Forelimb muscle (tissue), 1 donor: ENCODE measurements at regions not wholly inside any gene's neighbourhood (a gene's known extent, or its start where the extent isn't known, plus 50 kb on each side); places are given as distances from the start of the nearest gene placed in this dataset.
A peak's percentile ranks its signal among the peaks of the same experiment; 100 is the strongest.

Source experiments
- DNase-seq: peaks from one replicate; pipeline ENCODE4 v3.0.0-alpha.2; 2013; ENCODE audit warnings: low read depth

- DNase-seq: no peak
Measured at GRCh38 chr2:219951099-219951498, 323.7 kb downstream of the SLC4A3 start.

DNA sequence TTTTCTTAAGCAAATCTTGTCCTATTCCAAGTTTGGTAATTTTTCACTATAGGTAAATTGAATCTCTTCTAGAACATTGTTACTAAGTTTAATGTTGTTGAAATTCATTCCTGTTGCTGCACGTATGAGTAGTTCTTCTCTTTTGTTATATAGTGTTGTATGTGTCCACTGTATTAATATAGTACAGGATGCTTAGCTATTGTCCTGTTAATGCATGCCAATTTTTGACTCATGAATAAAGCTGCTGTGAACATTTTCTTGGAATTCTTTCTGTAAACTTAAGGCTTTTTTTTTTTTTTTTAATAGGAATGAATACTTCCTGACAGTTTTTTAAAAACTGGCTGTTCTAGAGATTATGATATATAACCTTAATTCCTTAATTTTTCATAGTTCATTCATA is 326.9 kb downstream of the SLC4A3 start:
- DNase-seq: peak; percentile 5

DNA sequence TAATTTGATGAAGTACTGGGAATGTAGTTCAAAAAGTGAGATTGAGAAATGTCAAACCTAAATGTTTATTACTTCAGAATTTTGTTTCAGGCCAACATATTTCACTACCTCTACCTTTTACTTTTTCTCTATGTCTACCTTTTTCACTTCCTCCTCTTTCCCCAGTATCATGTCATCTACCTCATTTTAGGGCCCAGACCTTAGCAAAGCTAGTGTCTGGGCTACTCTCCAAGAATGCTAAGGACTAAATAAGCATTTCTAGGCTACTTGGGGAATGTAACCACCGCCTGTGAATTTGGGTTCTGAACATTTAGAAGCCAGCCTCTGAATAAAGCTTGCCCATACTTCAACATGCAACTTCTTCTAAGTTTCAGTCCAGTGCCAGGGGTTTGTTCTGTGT is 330.4 kb downstream of the SLC4A3 start:
- DNase-seq: no peak

- DNase-seq: no peak
Measured at GRCh38 chr2:219958941-219959340, 331.5 kb downstream of the SLC4A3 start.

- no peak for DNase-seq
Measured at GRCh38 chr2:219959471-219959870, 332.0 kb downstream of the SLC4A3 start.

GRCh38 chr2:219961947-219962498 is 334.6 kb downstream of the SLC4A3 start:
- DNase-seq: no peak

DNA sequence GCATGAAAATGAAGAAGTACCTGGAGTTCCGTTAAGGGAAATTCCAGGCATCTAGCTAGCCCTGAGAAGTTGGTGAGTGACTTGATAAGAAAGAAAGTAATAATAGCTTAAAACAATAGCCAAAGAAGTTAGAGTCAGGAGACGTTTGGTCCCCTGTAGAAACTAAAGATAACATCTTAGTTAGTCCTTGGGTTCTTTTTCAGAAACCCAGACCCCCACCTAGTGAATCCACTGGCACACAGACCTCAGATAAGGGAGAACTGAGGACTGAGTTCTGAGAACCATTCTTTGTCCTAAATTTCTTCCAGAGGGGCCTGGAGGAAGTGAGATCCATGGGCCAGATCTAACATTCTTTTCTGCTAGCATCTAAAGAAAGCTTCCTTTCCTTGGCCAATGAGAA is 335.4 kb downstream of the SLC4A3 start:
- no peak for DNase-seq

DNA sequence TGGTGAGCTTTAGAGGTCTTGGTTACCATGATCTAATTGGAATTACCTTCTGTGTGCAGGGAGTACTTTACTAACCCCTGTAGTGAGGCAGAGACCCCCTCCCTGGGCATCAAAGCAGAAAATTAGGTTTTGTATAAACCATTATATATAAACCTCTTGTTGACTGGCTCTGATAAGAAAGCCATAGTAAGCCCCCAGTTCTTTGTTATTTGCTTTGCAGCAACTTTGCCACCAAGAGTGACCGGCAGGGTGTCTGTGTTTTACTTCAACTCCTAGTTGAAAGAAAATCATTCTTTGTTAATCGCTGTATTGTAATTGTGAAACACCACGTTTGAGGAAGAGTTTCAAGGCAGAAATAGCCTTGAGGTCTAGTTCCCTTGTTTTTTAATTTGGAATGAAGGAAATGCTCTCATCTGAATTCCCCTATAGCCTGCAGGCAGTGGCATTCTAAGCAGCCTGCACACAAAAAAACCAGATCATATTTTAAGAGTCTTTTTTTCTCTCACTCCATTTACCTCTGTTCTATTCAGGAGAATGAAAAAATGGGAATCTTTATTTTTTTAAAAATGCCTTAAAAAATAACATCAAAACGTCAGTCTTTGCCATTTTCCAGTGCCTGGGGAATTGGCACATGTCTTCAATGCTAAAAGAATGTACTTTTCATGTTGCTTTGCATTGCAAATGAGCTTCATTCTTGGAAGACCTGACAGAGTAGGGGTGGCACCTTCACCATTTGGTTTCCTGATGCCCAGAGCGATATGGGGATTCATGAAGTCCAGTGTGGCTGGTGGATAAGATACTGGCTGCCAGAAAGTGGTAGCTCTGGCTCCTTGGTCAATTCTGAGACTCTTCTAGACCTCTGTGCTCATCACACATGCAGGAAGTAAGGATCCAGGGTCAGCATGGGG is 338.1 kb downstream of the SLC4A3 start:
- no peak for DNase-seq

GRCh38 chr2:219967247-219968245 is 340.1 kb downstream of the SLC4A3 start:
- DNase-seq: peak; percentile 16

DNA sequence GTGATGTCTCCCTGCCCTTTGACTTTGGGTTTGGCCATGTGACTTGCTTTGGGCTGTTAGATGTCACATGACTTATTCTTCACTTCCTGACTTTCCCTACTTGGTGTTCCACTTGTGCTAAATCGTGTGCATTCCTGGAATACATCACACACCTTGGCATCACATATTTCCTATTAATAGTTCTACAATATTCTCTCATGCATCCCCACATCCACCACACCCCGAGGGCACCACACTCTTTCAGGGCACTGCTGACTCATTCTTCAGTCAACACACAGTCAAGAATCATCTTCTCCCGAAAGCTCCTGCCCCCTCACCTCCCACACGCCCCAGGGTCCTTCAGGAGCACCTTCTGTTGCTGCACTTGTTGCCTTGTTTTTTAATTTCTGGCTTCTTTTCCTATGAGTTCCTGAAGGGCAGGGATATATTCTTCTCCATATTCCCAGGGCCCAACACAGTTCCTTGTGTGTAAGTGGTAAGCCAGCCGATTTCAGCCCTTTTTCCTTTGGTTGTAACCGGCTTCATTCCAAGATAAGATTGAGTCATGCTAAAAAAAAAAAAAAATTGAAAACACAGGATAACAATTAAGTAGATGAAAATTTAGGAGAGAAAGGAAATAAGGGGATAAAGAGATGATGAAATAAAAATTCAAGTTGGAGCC is 341.4 kb downstream of the SLC4A3 start:
- DNase-seq: no peak

GRCh38 chr2:219969508-219969907 is 342.1 kb downstream of the SLC4A3 start:
- no peak for DNase-seq

DNA sequence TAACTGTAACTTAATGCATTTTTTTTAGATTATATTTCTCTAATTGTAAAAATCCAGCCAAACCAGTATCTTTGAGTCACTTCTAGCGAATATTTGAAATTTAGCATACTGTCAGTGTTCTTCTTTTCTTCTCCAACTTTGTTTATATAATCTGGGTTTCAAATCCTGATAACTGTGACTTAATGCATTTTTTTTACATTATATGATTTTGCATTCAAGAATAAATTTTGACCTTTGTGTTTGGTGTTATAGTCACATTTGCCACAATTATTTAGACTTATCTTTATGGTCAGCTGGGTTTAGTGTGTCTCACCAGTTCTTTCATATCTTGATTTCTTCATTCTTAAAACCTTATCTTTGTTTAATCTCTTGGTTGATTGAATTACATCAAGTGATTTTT is 345.7 kb downstream of the SLC4A3 start:
- DNase-seq: no peak

- DNase-seq: no peak
Measured at GRCh38 chr2:219976871-219977270, 349.4 kb downstream of the SLC4A3 start.

- no peak for DNase-seq
Measured at GRCh38 chr2:219980638-219981037, 353.2 kb downstream of the SLC4A3 start.

- DNase-seq: no peak
Measured at GRCh38 chr2:219983836-219984235, 356.4 kb downstream of the SLC4A3 start.

DNA sequence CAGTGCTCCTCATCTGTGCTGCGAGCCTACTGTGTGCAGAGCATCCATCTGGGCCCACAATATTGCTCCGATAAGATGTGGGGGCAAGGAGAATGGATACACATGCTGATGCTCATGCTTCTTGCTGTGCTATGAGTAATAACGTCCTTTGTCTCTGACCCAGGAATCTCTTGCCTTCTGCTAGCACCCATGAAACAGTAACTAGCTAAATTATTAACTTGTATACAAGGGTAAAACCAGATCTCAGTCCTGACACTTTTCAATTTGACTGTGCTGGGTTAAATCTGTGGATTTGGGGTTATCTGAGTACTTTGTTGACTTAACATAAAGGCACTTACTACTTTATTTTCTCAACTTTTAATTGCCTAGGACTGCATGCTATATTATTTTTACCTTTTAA is 357.6 kb downstream of the SLC4A3 start:
- no peak for DNase-seq

- no peak for DNase-seq
Measured at GRCh38 chr2:219987830-219988229, 360.4 kb downstream of the SLC4A3 start.

GRCh38 chr2:219989744-219990143 is 362.3 kb downstream of the SLC4A3 start:
- no peak for DNase-seq

GRCh38 chr2:219991116-219991515 is 363.7 kb downstream of the SLC4A3 start:
- no peak for DNase-seq

GRCh38 chr2:219995399-219995798 is 368.0 kb downstream of the SLC4A3 start:
- DNase-seq: no peak

DNA sequence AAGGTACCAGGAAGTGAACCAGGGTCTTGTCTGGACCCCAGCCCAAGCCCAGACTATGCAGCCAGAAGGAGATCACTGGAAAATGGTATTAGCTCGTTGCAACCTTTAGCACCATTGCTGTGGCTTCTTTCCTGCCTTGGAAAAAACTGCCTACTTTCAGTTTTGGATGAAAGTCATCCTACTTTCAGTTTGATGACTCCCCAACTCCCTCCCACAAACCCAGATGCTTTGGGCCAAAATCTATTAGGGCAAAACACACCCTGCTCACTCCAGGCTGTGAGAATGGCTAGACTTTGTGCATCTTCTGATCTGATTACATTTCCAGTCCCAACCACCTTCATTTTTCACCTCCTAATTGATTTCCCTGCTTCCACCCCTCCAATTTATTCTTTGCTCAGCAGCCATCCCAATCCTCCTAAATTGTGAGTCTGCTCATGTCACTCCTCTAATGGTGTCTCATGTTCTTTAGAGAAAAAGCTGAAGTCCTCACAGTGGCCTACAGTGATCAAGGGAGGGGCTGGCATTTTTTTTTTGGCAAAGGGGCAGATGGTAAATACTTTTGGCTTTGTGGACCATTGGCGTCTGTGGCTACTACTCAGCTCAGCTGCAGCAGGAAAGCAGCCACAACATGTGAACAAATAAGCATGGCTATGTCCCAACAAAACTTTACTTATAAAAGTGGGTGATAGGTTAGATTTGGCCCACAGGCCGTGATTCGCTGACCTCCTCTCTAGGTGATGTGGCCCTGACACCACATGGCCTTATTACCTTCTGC is 368.7 kb downstream of the SLC4A3 start:
- DNase-seq: no peak
